ENCODE measurements at regions not wholly inside any gene's neighbourhood (a gene's known extent, or its start where the extent isn't known, plus 50 kb on each side); places are given as distances from the start of the nearest gene placed in this dataset.

DNA sequence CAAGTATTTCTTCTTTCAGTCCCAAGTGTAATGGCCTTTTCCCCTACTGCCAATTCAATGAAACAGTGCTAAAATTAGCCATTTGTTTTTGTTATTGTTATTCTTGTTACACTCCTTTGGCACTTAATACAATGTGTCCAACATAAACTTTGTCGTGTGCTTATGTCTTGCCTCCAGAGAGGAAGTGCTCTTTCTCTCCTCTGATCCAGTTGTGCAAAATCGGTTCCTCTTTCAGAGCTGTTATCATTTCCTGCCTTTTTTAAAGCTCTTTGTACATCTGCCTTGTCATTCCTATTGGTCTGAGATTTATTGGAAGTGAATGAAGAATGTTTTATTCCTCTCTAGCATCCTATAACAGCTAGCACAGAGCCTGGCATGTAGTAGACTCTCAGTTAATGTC is 623.2 kb upstream of the ID2 start:
- no peaks in the 10 kb centered on the region for H3K9me3 ChIP-seq (ENCODE audit: control insufficient read depth, low read length)
- H2AFZ ChIP-seq = no peak overlapping the region
- H3K4me1 ChIP-seq = no peaks in the 10 kb centered on the region
- H3K9ac ChIP-seq = no peak overlapping the region
- TF ChIP-seq, protein P1, sequence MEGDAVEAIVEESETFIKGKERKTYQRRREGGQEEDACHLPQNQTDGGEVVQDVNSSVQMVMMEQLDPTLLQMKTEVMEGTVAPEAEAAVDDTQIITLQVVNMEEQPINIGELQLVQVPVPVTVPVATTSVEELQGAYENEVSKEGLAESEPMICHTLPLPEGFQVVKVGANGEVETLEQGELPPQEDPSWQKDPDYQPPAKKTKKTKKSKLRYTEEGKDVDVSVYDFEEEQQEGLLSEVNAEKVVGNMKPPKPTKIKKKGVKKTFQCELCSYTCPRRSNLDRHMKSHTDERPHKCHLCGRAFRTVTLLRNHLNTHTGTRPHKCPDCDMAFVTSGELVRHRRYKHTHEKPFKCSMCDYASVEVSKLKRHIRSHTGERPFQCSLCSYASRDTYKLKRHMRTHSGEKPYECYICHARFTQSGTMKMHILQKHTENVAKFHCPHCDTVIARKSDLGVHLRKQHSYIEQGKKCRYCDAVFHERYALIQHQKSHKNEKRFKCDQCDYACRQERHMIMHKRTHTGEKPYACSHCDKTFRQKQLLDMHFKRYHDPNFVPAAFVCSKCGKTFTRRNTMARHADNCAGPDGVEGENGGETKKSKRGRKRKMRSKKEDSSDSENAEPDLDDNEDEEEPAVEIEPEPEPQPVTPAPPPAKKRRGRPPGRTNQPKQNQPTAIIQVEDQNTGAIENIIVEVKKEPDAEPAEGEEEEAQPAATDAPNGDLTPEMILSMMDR (IDR thresholded peaks at IDR 0.05) = no peak
- H3K4me2 ChIP-seq (ENCODE audit: low read length) = no peak overlapping the region
- no peaks in the 10 kb centered on the region for H3K79me2 ChIP-seq
- no peak overlapping the region for H3K27ac ChIP-seq
- H3K27me3 ChIP-seq (ENCODE audit: control insufficient read depth, insufficient read depth, low read length) = no peaks in the 10 kb centered on the region
- H3K36me3 ChIP-seq (ENCODE audit: control insufficient read depth, insufficient read depth, low read length) = no peaks in the 10 kb centered on the region
- H3K4me3 ChIP-seq (ENCODE audit: low read depth, low read length) = no peak overlapping the region

DNA sequence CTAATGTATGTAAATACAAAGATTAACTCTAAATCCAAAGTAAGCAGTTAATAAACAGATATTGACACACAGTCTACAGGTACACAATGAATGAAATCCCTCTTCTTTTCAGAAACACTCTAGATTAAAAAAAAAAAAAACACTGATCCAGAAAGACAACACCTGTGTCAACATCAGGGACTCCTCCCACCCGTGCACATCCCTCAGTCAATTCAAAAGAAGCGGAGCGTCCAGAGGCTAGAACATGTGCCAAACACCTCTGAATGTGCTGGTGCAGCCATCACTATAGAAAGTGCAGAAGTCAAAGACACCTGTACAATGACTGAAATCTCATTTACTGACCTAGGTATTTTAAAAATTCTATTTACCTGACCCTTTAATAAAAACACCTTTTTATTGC is 622.6 kb upstream of the ID2 start:
- H3K79me2 ChIP-seq = no peaks in the 10 kb centered on the region
- TF ChIP-seq, protein P1 (IDR thresholded peaks at IDR 0.05) = no peak
- no peak overlapping the region for H3K4me3 ChIP-seq (ENCODE audit: low read depth, low read length)
- H3K9ac ChIP-seq = no peak overlapping the region
- H3K27ac ChIP-seq = no peak overlapping the region
- H3K9me3 ChIP-seq (ENCODE audit: control insufficient read depth, low read length) = no peaks in the 10 kb centered on the region
- no peaks in the 10 kb centered on the region for H3K27me3 ChIP-seq (ENCODE audit: control insufficient read depth, insufficient read depth, low read length)
- H3K4me2 ChIP-seq (ENCODE audit: low read length) = no peak overlapping the region
- H2AFZ ChIP-seq = no peak overlapping the region
- no peaks in the 10 kb centered on the region for H3K36me3 ChIP-seq (ENCODE audit: control insufficient read depth, insufficient read depth, low read length)
- no peaks in the 10 kb centered on the region for H3K4me1 ChIP-seq

DNA sequence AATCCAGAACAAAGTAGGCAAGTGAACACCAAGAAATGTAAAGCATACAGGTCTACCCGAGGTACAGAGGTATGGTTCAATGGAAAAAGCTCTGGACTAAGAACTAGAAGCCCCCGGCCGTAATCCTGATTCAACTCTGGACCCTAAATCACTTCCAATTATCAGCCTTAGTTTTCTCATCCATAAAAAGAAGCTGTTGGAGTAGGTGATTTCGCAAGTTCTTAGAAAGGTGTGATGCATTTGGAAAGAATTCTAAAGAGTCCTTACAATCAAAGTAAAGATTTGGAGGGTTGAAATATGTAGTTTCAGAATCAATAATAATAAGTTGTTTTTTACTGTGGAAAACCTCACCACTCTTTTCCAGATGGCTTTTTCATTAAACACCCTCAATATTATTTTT is 622.1 kb upstream of the ID2 start:
- TF ChIP-seq, protein P1 (IDR thresholded peaks at IDR 0.05) = no peak
- H3K4me3 ChIP-seq (ENCODE audit: low read depth, low read length) = no peak overlapping the region
- H3K79me2 ChIP-seq = no peaks in the 10 kb centered on the region
- no peaks in the 10 kb centered on the region for H3K9me3 ChIP-seq (ENCODE audit: control insufficient read depth, low read length)
- no peak overlapping the region for H3K27ac ChIP-seq
- H3K4me1 ChIP-seq = no peaks in the 10 kb centered on the region
- no peaks in the 10 kb centered on the region for H3K27me3 ChIP-seq (ENCODE audit: control insufficient read depth, insufficient read depth, low read length)
- no peak overlapping the region for H3K9ac ChIP-seq
- H3K36me3 ChIP-seq (ENCODE audit: control insufficient read depth, insufficient read depth, low read length) = no peaks in the 10 kb centered on the region
- no peak overlapping the region for H2AFZ ChIP-seq
- H3K4me2 ChIP-seq (ENCODE audit: low read length) = no peak overlapping the region

DNA sequence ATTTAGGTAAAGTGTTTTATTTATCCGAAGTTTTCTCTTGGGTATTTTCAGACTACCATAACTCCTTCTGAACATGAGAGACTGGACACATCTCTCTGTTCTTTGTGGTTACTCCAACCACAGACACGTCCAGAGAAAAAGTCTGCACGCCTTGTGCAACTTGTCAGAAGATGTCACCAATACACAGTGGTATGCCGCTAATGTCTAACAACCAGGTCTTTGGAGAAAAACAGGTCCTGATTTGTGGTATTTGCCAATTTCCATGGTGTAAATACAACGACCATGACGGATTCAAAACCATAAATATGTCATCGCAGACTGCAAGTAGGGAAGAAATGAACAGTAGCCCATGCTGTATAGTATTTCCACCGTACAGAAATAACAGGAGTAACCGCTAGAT is 620.6 kb upstream of the ID2 start:
- TF ChIP-seq, protein P1 (IDR thresholded peaks at IDR 0.05) = no peak

DNA sequence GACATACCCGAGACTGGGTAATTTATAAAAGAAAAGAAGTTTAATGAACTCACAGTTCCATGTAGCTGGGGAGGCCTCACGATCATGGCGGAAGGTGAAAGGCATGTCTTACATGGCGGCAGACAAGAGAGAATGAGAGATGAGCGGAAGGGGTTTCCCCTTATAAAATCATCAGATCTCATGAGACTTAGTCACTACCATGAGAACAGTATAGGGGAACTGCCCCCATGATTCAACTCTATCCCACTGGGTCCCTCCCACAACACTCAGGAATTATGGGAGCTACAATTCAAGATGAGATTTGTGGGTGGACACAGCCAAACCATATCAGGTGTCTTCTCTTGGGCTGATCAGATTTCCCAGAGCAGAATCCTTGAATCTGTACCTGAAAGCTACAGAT is 617.3 kb upstream of the ID2 start:
- H3K27ac ChIP-seq = no peak overlapping the region
- TF ChIP-seq, protein P1 (IDR thresholded peaks at IDR 0.05) = no peak

More for the DNA sequence above, 620.6 kb upstream of the ID2 start:
- Histone ChIP-seq H3K36me3 (ENCODE audit: control insufficient read depth, insufficient read depth, low read length) (no peaks in the 10 kb centered on the region), H3K27ac (no peak overlapping the region), H3K4me1 (no peaks in the 10 kb centered on the region), H2AFZ (no peak overlapping the region), H3K9ac (no peak overlapping the region), H3K27me3 (ENCODE audit: control insufficient read depth, insufficient read depth, low read length) (no peaks in the 10 kb centered on the region), H3K4me2 (ENCODE audit: low read length) (no peak overlapping the region), H3K9me3 (ENCODE audit: control insufficient read depth, low read length) (no peaks in the 10 kb centered on the region), H3K4me3 (ENCODE audit: low read depth, low read length) (no peak overlapping the region), H3K79me2 (no peaks in the 10 kb centered on the region)

More for the DNA sequence above, 617.3 kb upstream of the ID2 start:
- Histone ChIP-seq H3K27me3 (ENCODE audit: control insufficient read depth, insufficient read depth, low read length) (no peaks in the 10 kb centered on the region), H3K9ac (no peak overlapping the region), H3K79me2 (no peaks in the 10 kb centered on the region), H3K4me3 (ENCODE audit: low read depth, low read length) (no peak overlapping the region), H3K9me3 (ENCODE audit: control insufficient read depth, low read length) (no peaks in the 10 kb centered on the region), H3K4me1 (no peaks in the 10 kb centered on the region), H2AFZ (no peak overlapping the region), H3K4me2 (ENCODE audit: low read length) (no peak overlapping the region), H3K36me3 (ENCODE audit: control insufficient read depth, insufficient read depth, low read length) (no peaks in the 10 kb centered on the region)

Data from parathyroid adenoma (tissue), 2 donors.